Effector memory CD8-positive, alpha-beta T cell (primary cell): ENCODE measurements at regions not wholly inside any gene's neighbourhood (a gene's known extent, or its start where the extent isn't known, plus 50 kb on each side); places are given as distances from the start of the nearest gene placed in this dataset.
"Not testable (repeated sequence)": the region's sequence is repeated elsewhere in the genome, so short reads cannot be mapped to it uniquely, and the experiment has no call there.

Experiments
- ATAC-seq: fragments of 150-1000 bp; cut with Tn5 transposase; replicated peaks from 2 replicates; pipeline ENCODE4 v1.10.0; 2021; ENCODE audit warnings: mild to moderate bottlenecking, moderate library complexity
- DNase-seq, 3 experiments: peaks; one replicate each; pipeline ENCODE4 v3.0.0; 2021
- H3K27ac Mint-ChIP-seq, 2 donors: one replicate each; pipeline ENCODE4 v1.8.0; 2022; ENCODE audit warnings: mild to moderate bottlenecking in 2 of 2, mixed read lengths in 2 of 2, moderate library complexity in 2 of 2
- H3K27me3 Mint-ChIP-seq, 2 donors: one replicate each; pipeline ENCODE4 v1.8.0; 2022; ENCODE audit warnings: mixed read lengths in 2 of 2
- H3K36me3 Mint-ChIP-seq: one replicate; pipeline ENCODE4 v1.8.0; 2022; ENCODE audit warnings: mild to moderate bottlenecking, moderate library complexity, mixed read lengths; ENCODE audit not compliant: insufficient read depth
- H3K4me1 Mint-ChIP-seq, 2 donors: one replicate each; pipeline ENCODE4 v1.8.0; 2022; ENCODE audit warnings: low read depth in 2 of 2, mixed read lengths in 2 of 2
- H3K4me3 Mint-ChIP-seq, 2 donors: one replicate each; pipeline ENCODE4 v1.8.0; 2022; ENCODE audit warnings: mild to moderate bottlenecking in 2 of 2, mixed read lengths in 2 of 2, moderate library complexity in 2 of 2
- H3K9me3 Mint-ChIP-seq, 2 donors: one replicate each; pipeline ENCODE4 v1.8.0; 2022; ENCODE audit warnings: mixed read lengths in 2 of 2

DNA sequence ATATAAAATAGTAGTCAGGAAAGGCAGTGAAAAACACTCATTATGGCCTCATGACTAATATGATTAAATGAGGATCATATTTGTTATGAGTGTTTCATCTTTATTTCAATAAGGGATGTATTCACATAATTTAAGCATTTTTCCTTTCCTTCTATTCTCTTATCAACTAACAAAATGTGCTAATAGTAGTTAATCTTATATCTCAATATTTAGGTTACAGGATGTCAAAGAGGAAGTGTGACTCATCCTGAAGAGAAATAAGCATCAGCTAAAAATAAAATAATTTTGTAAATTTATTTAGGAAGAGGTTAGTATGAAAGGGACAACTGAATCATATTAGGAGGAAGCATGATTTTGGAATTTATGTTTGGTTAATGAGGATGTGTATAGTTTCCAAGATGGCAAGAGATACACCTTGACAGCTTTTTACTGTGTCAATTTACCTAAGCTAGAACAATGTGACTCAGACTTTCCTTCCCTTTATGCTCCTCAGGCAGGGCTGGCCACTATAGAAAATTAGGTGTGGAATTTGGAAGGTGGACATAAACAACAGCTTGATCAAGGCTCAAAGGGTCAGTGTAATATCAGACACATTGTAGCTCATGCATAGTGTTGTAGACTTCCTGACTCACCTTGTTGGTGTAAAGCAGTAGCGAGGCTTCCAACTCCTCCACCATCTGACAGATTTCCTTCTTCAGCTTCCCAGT is 172.7 kb downstream of the SLITRK1 start:
- Mint-ChIP-seq H3K27me3 (no peaks in the 10 kb centered on the region), H3K9me3 (no peaks in the 10 kb centered on the region), H3K4me3 (no peak overlapping the region), H3K4me1 (no peaks in the 10 kb centered on the region), H3K36me3 (peaks cover 2% of the 10 kb centered on the region), H3K27ac (no peak overlapping the region)
- DNase-seq (no peak), ATAC-seq (no peak)

DNA sequence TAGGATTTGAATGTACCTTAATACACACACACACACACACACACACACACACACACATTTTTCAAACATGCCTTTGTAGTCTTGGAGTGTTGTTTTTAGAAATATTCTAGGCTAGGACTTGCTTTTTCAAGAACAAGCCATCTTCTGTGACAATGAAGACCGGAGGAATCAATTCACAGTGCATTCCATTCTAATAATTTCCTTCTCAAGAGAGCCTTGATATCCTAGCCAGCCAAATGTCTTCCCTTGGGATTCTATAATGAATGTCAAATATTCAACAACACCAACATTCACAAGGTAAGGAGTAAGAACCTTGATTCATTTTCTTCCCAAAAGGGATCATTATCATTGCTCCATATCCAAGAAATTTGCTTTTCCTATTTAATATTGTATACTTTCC is 180.3 kb downstream of the SLITRK1 start:
- Mint-ChIP-seq H3K27me3 (no peaks in the 10 kb centered on the region), H3K4me3 (no peak overlapping the region)
- no peak for ATAC-seq

GRCh38 chr13:83692800-83693199 is 189.5 kb downstream of the SLITRK1 start:
- peaks cover 2 to 5% of the 10 kb centered on the region in 2 donors for H3K9me3 Mint-ChIP-seq
- DNase-seq (no peak), ATAC-seq (no peak)
- no peaks in the 10 kb centered on the region for H3K27me3 Mint-ChIP-seq
- H3K36me3 Mint-ChIP-seq, result no peaks in the 10 kb centered on the region
- H3K27ac Mint-ChIP-seq, result no peak overlapping the region
- no peaks in the 10 kb centered on the region for H3K4me1 Mint-ChIP-seq
- no peak overlapping the region for H3K4me3 Mint-ChIP-seq

More for the DNA sequence above, 180.3 kb downstream of the SLITRK1 start:
- Mint-ChIP-seq H3K27ac (no peak overlapping the region), H3K36me3 (no peaks in the 10 kb centered on the region), H3K9me3 (no peaks in the 10 kb centered on the region), H3K4me1 (no peaks in the 10 kb centered on the region)
- DNase-seq, result no peak

DNA sequence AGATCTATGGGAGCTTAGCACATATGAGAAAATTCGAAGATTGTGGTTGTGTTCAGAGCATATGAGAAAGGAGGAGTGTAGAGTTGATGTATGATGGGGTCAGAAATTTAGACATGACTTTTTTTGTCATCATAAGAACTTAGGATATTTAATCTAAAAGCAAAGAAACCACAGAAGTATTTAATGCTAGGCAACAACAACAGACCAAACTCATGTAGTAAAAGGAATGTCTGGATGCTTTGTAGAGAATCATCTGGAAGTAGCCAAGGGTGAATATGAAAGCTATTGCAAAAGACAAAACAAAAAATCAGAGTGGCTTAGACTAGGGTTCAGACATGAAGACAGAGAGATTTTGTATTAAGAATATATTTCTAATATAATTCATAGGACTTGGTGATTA is 190.3 kb downstream of the SLITRK1 start:
- ATAC-seq (no peak), DNase-seq (no peak)
- no peaks in the 10 kb centered on the region for H3K36me3 Mint-ChIP-seq

GRCh38 chr13:83681547-83681946 is 200.7 kb downstream of the SLITRK1 start:
- Mint-ChIP-seq H3K36me3 (no peaks in the 10 kb centered on the region), H3K27ac (no peak overlapping the region), H3K27me3 (no peaks in the 10 kb centered on the region), H3K4me3 (no peak overlapping the region), H3K4me1 (no peaks in the 10 kb centered on the region), H3K9me3 (peaks cover 0 to 7% of the 10 kb centered on the region in 2 donors)
- DNase-seq, result no peak
- no peak for ATAC-seq

More for the DNA sequence above, 190.3 kb downstream of the SLITRK1 start:
- H3K4me1 Mint-ChIP-seq, result no peaks in the 10 kb centered on the region
- H3K27me3 Mint-ChIP-seq, result no peaks in the 10 kb centered on the region
- no peak overlapping the region for H3K27ac Mint-ChIP-seq
- H3K4me3 Mint-ChIP-seq, result no peak overlapping the region
- peaks cover 2 to 5% of the 10 kb centered on the region in 2 donors for H3K9me3 Mint-ChIP-seq

DNA sequence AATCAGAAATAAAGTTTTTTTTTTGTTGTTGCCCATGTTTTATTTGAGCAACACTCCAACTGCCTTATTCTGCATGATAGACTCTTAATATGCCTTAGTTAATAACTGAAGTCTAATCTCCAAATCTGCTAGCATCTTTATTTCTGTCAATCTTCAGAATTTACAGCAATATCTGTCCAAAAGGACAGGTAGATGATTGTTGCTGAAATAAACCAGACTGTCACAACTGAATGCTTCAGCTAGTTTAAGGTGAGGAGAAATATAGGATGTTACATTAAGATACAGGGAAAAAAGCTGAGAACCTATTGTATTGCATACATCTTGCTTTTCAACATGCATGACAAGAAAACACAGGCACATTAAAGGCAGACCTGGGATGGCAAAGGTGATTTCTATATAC is 204.3 kb downstream of the SLITRK1 start:
- ATAC-seq, result no peak
- Mint-ChIP-seq H3K9me3 (peaks cover 0 to 4% of the 10 kb centered on the region in 2 donors), H3K27ac (no peak overlapping the region), H3K4me1 (no peaks in the 10 kb centered on the region), H3K36me3 (no peaks in the 10 kb centered on the region), H3K27me3 (no peaks in the 10 kb centered on the region), H3K4me3 (no peak overlapping the region)
- no peak for DNase-seq

DNA sequence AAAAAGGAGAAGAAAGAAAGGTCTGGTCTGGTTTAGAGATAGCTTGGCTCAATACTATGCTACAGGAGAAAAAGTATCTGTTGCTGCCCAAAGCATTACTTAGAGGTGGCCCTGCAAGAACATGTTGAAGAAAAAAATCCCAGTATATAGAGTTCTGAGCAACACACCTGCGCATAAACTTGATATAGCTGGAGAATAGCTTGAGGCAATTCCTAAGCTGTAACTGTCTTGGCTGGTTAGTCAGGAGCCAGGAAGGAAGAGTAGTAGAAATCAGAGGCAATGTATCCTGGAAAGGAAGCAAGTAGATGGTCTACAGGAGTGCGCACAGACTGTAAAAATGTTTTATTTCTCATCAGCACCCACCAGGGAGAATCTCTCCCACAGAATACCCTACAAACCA is 209.7 kb downstream of the SLITRK1 start:
- DNase-seq (no peak), ATAC-seq (no peak)
- no peak overlapping the region for H3K27ac Mint-ChIP-seq
- H3K27me3 Mint-ChIP-seq, result no peaks in the 10 kb centered on the region
- H3K4me1 Mint-ChIP-seq, result no peaks in the 10 kb centered on the region
- no peaks in the 10 kb centered on the region for H3K36me3 Mint-ChIP-seq
- H3K4me3 Mint-ChIP-seq, result no peak overlapping the region
- peaks cover 1 to 31% of the 10 kb centered on the region in 2 donors for H3K9me3 Mint-ChIP-seq

DNA sequence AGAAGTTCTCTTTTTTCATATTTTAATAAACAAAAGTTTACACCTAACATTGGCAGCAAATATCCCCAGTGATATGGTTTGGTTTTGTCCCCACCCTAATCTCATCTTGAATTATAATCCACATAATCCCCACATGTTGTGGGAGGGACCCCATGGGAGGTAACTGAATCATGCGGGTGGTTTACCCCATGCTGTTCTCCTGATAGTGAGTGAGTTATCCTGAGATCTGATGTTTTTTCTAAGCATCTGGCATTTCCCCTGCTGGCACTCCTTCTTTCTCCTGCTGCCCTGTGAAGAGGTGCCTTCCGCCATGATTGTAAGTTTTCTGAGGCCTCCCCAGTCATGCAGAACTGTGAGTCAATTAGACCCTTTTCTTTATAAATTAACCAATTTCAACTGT is 214.7 kb downstream of the SLITRK1 start:
- Mint-ChIP-seq H3K36me3 (no peaks in the 10 kb centered on the region), H3K27me3 (no peaks in the 10 kb centered on the region), H3K9me3 (peaks cover 0 to 31% of the 10 kb centered on the region in 2 donors), H3K4me1 (no peaks in the 10 kb centered on the region), H3K27ac (no peak overlapping the region), H3K4me3 (no peak overlapping the region)
- DNase-seq (no peak), ATAC-seq (no peak)

- DNase-seq, result no peak
Observed at GRCh38 chr13:83666141-83666540, 216.1 kb downstream of the SLITRK1 start.

GRCh38 chr13:83657281-83657680 is 225.0 kb downstream of the SLITRK1 start:
- Mint-ChIP-seq H3K27ac (no peak overlapping the region), H3K36me3 (no peaks in the 10 kb centered on the region), H3K4me3 (no peak overlapping the region), H3K27me3 (no peaks in the 10 kb centered on the region), H3K9me3 (no peaks in the 10 kb centered on the region), H3K4me1 (no peaks in the 10 kb centered on the region)
- no peak for DNase-seq
- no peak for ATAC-seq

More at GRCh38 chr13:83666141-83666540, 216.1 kb downstream of the SLITRK1 start:
- Mint-ChIP-seq H3K4me1 (no peaks in the 10 kb centered on the region), H3K27me3 (no peaks in the 10 kb centered on the region), H3K36me3 (no peaks in the 10 kb centered on the region), H3K27ac (no peak overlapping the region), H3K4me3 (no peak overlapping the region), H3K9me3 (peaks cover 0 to 31% of the 10 kb centered on the region in 2 donors)
- ATAC-seq, result no peak

GRCh38 chr13:83642617-83643016 is 239.7 kb downstream of the SLITRK1 start:
- H3K27ac Mint-ChIP-seq, H3K27me3 Mint-ChIP-seq, H3K9me3 Mint-ChIP-seq, ATAC-seq, H3K36me3 Mint-ChIP-seq, H3K4me3 Mint-ChIP-seq, DNase-seq, H3K4me1 Mint-ChIP-seq: not testable (repeated sequence)

- Mint-ChIP-seq H3K27me3 (no peaks in the 10 kb centered on the region), H3K27ac (no peak overlapping the region), H3K4me1 (no peaks in the 10 kb centered on the region), H3K4me3 (no peak overlapping the region), H3K36me3 (no peaks in the 10 kb centered on the region), H3K9me3 (no peaks in the 10 kb centered on the region)
- DNase-seq (no peak), ATAC-seq (no peak)
Observed at GRCh38 chr13:83634601-83635000, 247.7 kb downstream of the SLITRK1 start.

DNA sequence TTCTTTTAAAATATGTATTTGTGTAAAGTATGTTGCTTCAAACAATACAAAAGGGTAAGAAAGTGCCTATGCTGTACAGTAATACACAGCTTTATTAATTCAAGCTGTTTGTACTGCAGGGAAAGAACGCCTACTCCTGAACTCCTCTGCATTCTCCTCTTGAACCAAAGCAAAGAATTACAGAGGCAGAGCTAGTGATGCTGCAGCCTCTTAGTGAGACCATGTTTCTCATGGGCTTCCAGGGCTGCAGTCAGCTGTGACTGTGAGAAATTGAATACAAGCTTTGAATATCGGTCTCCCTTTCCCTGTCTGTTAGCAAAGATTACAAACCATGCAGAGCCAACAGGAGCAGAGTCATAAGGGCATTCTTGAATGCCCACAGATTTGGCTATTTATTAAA is 248.5 kb downstream of the SLITRK1 start:
- H3K4me1 Mint-ChIP-seq, result no peaks in the 10 kb centered on the region
- H3K9me3 Mint-ChIP-seq, result no peaks in the 10 kb centered on the region
- no peak overlapping the region for H3K27ac Mint-ChIP-seq
- ATAC-seq (no peak), DNase-seq (no peak)
- no peak overlapping the region for H3K4me3 Mint-ChIP-seq
- no peaks in the 10 kb centered on the region for H3K27me3 Mint-ChIP-seq
- no peaks in the 10 kb centered on the region for H3K36me3 Mint-ChIP-seq

- DNase-seq (no peak), ATAC-seq (no peak)
- Mint-ChIP-seq H3K27ac (no peak overlapping the region), H3K9me3 (no peaks in the 10 kb centered on the region), H3K27me3 (no peaks in the 10 kb centered on the region), H3K36me3 (no peaks in the 10 kb centered on the region), H3K4me3 (no peak overlapping the region), H3K4me1 (no peaks in the 10 kb centered on the region)
Observed at GRCh38 chr13:83622422-83622784, 259.9 kb downstream of the SLITRK1 start.
